ENCODE measurements at regions not wholly inside any gene's neighbourhood (a gene's known extent, or its start where the extent isn't known, plus 50 kb on each side); places are given as distances from the start of the nearest gene placed in this dataset.

DNA sequence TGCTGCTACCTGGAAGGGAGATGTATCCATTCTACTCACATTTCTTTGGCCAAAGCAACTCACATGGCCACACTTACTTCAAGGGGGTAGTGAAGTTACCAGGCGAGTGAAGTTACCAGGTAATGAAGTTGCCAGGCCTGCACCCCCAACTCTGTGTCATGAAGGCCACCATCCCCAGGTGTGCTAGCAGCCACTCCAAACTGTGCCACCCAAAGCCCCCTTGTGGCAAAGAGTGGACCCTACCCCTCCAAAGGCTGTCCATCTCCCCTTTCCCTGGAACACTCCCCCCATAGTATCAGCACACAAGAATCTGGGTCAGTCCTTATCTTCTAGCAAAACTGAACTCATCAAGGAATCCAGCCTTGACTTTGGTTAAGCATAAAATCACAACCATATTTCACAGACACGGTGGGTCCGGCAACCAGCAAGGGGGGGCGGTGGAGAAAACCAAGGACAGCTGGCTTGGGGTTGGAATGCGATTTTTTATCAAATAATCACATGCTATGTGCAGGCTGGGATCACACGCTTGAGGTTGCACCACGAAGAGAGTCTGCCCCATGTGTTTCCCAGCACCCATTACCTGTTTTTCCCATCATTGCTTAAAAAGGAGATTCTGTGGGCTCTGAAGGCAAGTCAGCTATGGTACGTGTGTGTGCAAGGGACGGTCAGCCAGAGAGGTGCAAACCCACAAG, 60.9 kb downstream of the ZFP36L2 start:
- Histone ChIP-seq H3K4me1 (no peaks in the 10 kb centered on the region), H3K27ac (no peak overlapping the region), H3K27me3 (no peaks in the 10 kb centered on the region), H3K9me3 (no peaks in the 10 kb centered on the region), H3K36me3 (no peaks in the 10 kb centered on the region), H3K4me3 (no peak overlapping the region)
- DNase-seq, result no peak
- intact Hi-C loops (cut with DNase I; ENCODE audit: low total_unique reads), result no loop called here
- TF ChIP-seq POLR2A (IDR thresholded peaks at IDR 0.05), result no peak
- TF ChIP-seq, protein P1, sequence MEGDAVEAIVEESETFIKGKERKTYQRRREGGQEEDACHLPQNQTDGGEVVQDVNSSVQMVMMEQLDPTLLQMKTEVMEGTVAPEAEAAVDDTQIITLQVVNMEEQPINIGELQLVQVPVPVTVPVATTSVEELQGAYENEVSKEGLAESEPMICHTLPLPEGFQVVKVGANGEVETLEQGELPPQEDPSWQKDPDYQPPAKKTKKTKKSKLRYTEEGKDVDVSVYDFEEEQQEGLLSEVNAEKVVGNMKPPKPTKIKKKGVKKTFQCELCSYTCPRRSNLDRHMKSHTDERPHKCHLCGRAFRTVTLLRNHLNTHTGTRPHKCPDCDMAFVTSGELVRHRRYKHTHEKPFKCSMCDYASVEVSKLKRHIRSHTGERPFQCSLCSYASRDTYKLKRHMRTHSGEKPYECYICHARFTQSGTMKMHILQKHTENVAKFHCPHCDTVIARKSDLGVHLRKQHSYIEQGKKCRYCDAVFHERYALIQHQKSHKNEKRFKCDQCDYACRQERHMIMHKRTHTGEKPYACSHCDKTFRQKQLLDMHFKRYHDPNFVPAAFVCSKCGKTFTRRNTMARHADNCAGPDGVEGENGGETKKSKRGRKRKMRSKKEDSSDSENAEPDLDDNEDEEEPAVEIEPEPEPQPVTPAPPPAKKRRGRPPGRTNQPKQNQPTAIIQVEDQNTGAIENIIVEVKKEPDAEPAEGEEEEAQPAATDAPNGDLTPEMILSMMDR (IDR thresholded peaks at IDR 0.05), result no peak

DNA sequence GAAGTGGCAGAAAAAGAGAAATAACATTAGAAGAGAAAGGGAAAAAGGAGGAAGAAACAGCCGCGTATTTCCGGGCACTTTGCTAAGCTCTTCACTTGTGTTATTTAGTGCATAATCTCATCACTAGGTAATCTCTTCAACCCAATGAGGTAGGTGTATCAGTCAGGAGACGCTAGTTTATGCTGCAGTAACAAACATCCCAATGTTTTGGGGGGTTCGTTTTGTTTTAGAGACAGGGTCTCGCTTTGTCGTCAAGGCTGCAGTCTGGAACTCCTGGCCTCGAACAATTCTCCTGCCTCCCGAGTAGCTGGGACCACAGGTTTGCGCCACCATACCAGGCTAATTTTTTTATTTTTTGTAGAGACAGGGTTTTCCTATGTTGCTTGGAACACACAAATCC, 61.7 kb downstream of the ZFP36L2 start:
- H3K27me3 ChIP-seq, result no peaks in the 10 kb centered on the region
- H3K4me1 ChIP-seq, result peaks cover 0 to 2% of the 10 kb centered on the region in 2 donors
- no peaks in the 10 kb centered on the region for H3K36me3 ChIP-seq
- no peaks in the 10 kb centered on the region for H3K9me3 ChIP-seq
- intact Hi-C loops (cut with DNase I; ENCODE audit: low total_unique reads), result no loop called here
- TF ChIP-seq POLR2A (IDR thresholded peaks at IDR 0.05), result no peak
- TF ChIP-seq, protein P1 (IDR thresholded peaks at IDR 0.05), result no peak
- DNase-seq, result no peak
- no peak overlapping the region for H3K27ac ChIP-seq
- no peak overlapping the region for H3K4me3 ChIP-seq

DNA sequence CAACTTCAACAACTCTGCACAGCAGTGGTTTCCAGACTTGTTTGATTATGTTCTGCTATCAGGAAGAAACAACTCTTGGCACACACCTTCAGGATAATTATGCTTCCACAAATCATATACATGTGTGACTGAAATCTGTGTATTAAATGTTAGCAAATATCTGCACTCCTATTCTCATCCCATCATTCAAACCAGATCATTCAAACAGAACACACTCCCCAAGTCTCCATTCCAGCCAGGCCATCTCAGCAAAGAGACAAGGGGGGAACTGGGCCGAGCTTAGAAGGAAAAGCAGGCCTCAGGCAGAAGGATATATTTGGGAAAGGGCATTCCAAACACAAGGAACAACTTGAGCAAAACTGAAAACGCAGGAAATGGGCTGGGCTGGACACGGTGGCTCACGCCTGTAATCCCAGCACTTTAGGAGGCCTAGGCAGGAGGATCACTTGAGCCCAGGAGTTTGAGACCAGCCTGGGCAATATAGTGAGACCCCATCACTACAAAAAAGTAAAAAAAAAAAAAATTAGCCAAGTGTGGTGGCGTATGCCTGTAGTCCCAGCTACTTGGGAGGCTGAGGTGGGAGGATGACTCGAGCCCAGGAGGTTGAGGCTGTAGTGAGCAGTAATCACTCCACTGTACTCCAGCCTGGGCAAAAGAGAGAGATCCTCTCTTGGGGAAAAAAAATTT, 62.7 kb downstream of the ZFP36L2 start:
- H3K4me3 ChIP-seq, result no peak overlapping the region
- peak overlapping the region in 1 of 2 donors; percentile 23 for H3K27ac ChIP-seq
- no peak for DNase-seq
- intact Hi-C loops (cut with DNase I; ENCODE audit: low total_unique reads), result no loop called here
- H3K36me3 ChIP-seq, result no peaks in the 10 kb centered on the region
- H3K27me3 ChIP-seq, result no peaks in the 10 kb centered on the region
- peaks cover 0 to 8% of the 10 kb centered on the region in 2 donors for H3K4me1 ChIP-seq
- TF ChIP-seq, protein P1 (IDR thresholded peaks at IDR 0.05), result no peak
- no peak for TF ChIP-seq POLR2A (IDR thresholded peaks at IDR 0.05)
- H3K9me3 ChIP-seq, result no peaks in the 10 kb centered on the region

DNA sequence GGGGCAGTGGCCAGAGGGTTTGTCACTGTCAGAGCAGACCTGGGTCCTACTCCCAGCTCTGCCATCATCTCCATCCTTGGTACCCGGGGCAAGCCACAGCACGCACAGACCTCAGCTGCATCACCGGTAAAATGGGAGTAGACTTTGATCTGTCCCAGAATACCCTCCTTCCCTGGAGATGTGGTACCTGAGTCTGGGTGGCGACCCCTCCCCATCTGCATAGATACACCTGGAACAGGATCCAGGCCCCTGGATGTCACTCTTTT, 64.0 kb downstream of the ZFP36L2 start:
- intact Hi-C loops (cut with DNase I; ENCODE audit: low total_unique reads), result no loop called here

More for the DNA sequence above, 64.0 kb downstream of the ZFP36L2 start:
- no peak overlapping the region for H3K27ac ChIP-seq
- H3K27me3 ChIP-seq, result no peaks in the 10 kb centered on the region
- DNase-seq, result no peak
- H3K9me3 ChIP-seq, result no peaks in the 10 kb centered on the region
- no peak for TF ChIP-seq POLR2A (IDR thresholded peaks at IDR 0.05)
- TF ChIP-seq, protein P1 (IDR thresholded peaks at IDR 0.05), result no peak
- H3K4me1 ChIP-seq, result peaks cover 11 to 21% of the 10 kb centered on the region in 2 donors
- no peaks in the 10 kb centered on the region for H3K36me3 ChIP-seq
- H3K4me3 ChIP-seq, result no peak overlapping the region
